ENCODE measurements at regions not wholly inside any gene's neighbourhood (a gene's known extent, or its start where the extent isn't known, plus 50 kb on each side); places are given as distances from the start of the nearest gene placed in this dataset.
"Not testable (repeated sequence)": the region's sequence is repeated elsewhere in the genome, so short reads cannot be mapped to it uniquely, and the experiment has no call there.

DNA sequence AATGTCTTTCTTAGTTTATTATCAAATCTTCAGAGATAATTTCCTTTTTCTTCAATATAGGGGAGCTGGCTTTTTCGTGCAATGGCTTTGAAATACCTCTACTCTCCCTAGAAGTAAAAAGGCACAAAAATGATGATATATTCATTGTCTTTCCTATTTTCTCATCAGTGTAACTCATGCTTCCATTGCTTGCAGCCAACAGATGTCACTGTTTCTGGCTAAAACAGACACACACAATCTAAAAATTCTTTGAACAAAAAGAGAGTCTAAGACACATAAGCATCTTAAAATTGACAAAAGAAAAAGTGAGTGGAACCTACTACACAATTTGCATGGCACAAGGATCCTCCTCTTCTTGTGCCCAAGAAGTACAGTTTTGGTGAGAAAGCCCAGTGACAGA lies 448.7 kb upstream of the VRK2 start:
- DNase-seq (ENCODE audit: low spot score), result no peak

DNA sequence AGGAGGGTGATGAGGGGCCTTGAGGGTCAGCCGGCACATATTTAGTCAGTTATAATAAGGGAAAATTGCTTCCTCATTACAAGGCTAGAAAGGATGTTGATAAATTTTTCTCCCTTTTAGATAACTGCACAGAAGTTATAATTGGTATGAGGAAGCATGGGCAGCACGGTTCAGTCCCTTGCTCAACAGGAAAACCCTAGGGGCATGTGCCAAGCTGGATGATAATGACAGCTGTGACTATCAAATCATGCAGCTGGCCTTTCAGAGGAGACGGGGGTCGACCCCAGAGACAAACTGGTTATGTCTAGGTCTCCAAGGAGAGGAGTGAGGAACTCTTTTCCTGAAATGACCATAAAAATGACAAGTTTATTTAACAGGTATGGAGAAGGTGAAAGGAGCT lies 448.1 kb upstream of the VRK2 start:
- no peak for DNase-seq (ENCODE audit: low spot score)

DNA sequence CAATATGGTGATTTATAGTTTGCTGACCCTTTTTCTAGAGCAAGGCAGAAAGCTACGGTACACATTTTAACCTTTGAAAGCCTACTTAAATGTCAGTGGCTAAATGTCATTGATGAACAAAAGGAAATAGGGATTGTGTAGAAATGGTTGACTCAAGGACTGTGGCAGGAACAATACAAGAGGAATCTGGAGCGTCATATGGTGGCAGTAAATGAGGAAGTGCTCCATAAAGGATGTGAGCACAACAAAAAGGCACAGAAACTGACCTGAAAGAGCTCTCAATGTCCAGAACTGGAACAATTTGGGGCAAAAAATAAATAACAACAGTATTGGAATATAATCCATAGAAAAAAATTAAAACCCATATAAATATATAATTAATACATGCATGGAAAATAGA lies 443.9 kb upstream of the VRK2 start:
- no peak for DNase-seq (ENCODE audit: low spot score)

DNA sequence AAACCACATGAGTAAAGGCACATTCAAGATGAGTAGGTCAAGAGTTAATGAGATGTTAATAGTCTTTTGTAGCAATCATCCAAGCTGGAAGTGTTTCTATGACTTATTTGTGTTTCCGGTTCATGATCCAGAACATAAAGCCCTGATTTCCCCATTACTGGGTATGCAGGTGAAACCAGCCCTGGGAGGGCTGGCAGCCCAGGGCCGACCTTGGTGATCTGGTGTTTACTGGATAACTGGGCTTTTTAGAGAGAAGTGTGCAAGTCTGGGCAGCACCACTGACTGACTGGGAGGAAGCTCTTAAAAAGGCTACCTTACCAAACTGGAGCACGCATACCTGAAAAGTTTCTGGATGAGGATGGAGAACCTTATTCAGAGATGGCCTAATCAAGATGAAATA lies 431.6 kb upstream of the VRK2 start:
- DNase-seq (ENCODE audit: low spot score), result no peak

DNA sequence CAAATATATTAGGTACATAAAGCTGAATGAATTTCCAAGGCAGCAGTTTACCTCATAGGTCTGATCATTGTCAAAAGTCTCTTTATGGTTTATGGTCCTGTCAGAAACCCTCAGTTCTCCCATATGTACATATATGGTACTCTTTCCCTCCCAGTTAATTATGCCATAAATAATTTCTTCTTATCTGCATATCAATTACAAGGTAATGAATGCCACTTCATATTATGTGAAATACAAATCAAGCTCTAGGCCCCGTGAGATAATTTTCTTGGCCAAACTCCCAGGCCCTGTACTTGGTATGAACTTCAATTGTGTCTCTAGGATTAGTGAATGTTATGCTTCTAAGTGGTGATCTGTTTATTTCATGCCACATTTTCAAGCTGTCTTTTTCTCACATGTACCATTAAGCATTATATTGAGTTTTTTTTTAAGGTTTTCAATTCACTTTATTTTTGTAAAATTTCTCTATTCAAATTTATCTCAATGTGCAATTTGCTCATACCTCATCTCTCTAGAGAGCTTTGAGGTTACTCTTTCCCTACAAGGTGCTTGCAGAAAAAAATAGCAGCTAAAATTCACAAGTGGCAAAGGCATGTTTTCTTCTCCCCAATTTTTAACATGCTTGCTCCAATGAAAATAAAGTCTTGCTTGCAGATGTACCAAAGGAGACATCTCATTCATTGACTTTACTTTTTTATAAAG lies 430.6 kb upstream of the VRK2 start:
- DNase-seq (ENCODE audit: low spot score), result no peak

DNA sequence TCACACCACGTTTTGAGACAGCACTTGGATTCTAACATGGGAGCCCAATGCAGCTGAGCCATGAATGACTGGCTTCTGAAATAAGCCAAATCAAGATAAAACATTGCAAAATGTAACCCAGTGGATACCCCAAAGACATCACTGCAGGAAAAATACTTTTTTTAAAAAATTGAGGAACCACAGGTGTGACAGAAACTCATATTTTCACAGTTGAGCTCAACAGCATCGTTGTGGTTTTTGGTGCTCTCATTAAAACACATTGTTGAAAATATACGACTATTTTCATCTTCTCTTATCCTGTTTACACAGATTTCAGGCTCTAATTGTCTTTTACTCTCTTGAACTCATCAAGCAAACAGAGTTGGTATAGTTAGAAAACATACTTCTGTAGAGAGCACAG lies 429.3 kb upstream of the VRK2 start:
- DNase-seq (ENCODE audit: low spot score), result no peak

DNA sequence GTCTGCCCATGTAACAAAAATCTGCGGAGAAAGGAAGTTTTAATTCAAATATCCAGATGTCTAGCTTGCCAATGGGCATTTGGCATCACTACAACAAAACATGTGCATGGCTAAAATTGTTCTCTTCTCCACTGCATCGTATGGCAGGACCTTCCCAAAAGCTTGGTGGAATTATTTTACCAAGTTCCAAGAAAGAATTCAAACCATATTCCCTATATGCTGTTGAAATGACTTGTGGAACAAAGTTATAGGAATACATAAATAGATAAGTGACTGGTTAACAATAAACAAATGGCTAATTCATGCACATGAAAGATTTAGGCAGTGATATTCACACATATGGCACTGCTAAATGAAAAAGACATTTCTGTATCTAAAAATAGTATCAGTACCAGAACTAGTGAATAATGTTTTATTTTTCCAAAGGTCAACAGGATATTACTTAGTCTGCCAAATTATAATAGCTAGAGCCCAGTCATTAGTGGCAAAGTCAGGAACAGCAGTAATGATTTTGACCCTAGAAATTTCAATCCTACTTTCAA lies 425.4 kb upstream of the VRK2 start:
- DNase-seq (ENCODE audit: low spot score), result no peak

DNA sequence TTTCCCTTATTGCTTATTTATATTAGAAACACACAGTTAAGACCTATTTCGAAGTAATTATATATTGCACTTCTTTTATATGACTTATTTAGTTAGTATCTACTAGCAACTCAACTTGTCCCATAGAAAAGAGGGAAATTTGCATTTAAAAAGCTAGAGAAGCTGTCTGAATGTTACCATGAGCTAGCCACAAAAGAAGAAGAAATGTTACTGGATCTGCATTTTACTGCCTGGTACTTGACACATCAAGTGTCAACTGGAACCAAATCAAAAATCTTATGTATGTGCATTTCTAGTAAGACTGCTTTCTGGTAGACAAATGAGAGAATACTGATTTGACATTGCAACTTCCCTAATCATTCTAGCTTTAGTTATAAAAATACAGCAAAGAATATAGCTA lies 424.6 kb upstream of the VRK2 start:
- no peak for DNase-seq (ENCODE audit: low spot score)

DNA sequence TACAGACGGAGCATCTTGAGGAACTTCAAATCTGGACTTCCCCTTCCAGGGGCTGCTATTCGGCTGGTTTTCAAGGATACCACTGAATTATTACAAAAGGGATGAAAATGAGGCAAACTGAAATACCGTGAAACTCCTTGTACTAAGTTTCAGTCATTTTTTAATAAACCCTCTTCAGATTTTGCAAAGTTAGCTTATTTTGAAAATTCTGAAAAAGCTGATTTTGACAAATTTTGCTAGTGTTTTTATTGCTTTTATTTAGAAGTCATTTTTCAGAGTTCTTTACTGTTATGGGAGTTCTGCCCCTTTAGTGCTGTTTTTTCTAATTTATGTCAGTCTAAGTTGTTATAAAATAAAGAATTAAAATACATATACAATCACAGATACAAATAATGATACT lies 390.4 kb upstream of the VRK2 start:
- DNase-seq (ENCODE audit: low spot score), result no peak

DNA sequence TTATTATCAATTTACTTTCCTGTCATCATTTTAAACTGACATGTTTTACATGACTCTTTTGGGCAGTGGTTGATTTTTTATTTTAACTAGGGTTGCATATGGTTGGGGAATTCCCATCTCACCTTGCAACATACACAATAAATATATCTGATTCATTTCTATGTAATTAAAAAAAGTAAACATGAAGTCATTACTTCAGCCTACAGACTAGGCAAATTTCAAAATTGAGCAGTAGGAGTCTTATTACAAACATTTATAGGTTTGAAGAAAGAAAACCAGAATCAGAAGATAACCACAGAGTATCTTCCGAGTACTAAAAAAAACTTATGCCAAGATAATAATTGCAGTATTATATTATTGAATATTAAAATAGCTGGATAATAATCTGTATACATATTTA lies 377.0 kb upstream of the VRK2 start:
- no peak for DNase-seq (ENCODE audit: low spot score)

DNA sequence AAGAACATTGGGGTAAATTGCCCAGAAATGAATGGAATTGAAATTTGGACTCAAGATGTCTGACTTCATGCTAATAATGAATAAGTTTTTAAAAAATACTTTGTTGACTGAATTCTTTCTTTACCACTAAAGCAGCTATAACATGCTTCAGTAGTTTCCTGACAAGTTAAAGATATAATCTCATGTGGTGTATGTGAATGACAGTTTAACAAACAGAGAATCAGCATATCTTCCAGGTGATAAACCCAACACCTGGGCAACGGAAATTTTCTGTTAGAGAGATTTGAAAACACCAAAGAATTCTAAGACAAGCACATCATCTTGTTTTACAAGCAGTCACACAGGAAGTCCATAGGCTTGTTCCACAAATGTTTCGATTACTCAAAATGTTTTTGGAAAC lies 372.6 kb upstream of the VRK2 start:
- no peak for DNase-seq (ENCODE audit: low spot score)

DNA sequence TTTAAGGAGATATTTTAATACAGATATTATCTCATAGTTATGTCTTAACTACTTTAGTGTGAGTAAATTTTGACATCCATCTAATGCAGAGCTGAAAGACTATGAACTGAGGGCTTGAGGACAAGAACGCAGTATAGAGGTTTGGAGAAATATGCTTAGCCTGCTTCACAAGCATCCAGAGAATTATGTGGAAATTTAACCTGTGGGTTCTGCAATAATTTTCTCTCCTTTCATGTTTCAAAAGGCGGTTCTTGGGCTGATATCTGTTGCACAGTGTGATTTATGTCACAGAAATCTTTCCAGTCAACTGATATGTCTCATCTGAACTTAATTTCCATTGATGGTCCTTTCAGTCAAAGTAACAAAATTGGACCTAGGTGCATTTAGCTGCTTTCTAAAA lies 371.9 kb upstream of the VRK2 start:
- no peak for DNase-seq (ENCODE audit: low spot score)

DNA sequence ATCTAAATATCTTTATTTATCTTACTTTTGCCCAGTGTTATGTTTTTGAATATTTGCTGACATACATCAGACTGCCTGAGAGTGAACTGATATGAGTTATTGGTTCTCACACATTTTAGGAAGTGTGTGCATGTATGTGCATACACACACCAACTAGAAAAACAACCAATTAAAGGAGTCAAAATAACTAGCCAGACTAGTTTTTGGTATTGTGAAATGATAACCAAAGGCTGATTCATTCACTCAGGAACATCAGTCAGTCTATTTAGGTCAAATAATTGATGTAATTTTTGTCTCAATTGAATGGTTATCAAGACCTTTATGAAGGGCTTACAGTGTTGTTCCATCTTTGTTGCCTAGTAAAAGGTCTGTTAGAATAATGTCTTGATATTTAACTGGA lies 369.3 kb upstream of the VRK2 start:
- DNase-seq (ENCODE audit: low spot score), result no peak

DNA sequence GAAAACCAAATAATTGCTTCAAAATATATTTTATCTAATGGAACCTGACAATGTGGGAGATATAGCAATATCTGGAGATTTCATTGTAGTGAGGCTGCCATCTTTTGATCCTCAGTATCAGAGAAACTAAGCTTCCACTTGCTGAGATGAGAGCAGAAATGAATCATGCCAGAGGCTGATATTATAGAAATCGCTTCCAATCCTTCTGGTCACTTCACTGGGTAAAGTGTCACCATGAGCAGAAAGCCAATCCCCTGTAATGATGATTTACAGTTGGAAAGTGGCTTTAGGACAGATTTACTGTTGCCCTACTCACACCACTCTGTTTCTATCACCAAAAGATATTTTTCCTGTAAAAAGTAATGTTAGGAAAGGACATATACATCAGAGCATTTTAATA lies 365.0 kb upstream of the VRK2 start:
- no peak for DNase-seq (ENCODE audit: low spot score)

DNA sequence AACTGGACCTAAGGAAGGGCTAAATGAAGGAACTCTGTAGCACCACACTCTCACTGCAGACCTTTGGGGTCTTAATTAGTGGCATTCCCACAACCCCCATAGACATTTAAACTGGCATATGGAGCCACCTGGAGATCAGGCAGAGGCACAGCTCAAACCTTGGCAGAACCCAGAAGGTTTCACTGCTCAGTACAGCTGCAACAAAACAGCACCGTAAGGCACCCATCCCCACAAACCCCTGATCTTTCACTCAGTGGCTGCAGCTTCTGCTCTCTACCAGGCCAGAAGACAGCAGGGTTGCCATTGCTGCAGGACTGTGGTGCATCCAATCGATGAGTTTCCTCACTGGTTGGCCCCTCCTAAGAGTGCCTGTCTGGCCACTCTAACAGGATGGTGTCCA lies 361.6 kb upstream of the VRK2 start:
- DNase-seq (ENCODE audit: low spot score), result no peak

DNA sequence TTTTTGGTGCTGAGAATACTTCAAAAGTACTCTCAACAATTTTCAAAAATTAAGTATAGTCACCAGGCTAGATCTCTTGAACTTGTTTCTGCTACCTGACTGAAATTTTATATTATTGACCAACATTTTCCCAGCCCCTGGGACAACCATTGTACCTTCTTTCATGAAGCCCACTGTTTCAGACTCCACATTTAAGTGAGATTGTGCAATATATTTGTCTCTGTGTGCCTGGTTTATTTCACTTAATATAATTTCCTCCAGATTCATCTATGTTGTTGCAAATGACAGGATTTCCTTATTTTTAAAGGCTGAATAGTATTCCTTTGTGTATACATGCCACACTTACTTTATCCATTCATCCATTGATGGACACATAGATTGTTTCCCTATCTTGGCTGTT lies 354.2 kb upstream of the VRK2 start:
- DNase-seq (ENCODE audit: low spot score), result no peak

DNA sequence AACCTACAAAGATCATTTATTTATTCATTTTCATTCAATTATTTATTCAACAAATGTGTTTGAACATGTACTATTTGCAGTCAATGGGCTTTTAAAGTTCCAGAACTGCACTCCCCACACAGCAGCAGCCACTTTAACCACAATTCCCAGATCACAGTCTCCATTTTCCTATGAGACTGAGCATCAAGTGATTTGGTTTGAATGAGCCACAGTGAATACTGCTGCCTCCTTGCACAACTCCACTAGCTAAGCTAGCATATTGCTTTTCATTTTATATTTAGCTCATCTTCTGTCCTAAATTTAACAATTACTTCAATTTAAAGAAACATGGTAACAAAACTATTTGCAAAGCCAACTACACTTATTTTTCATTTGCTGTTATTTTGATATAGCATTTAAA lies 353.4 kb upstream of the VRK2 start:
- no peak for DNase-seq (ENCODE audit: low spot score)

DNA sequence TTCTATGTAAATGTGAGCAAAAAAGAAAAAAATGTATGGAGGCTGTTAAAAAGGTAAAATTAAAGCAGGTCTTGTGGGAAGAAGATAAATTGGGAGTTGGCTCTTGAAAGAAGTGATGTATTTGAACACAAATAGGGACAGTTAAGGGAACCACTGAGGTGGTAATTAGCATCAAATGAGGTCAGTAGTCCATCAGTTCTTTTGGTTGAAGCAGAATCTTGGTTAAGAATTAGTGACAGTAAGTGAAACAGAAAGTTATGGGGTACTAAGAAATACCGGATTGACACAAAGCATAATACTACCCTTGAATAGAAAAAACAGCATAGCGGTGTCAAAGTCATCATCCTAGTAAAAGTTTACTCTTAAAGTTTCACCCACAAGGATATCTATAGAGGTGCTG lies 352.6 kb upstream of the VRK2 start:
- no peak for DNase-seq (ENCODE audit: low spot score)

DNA sequence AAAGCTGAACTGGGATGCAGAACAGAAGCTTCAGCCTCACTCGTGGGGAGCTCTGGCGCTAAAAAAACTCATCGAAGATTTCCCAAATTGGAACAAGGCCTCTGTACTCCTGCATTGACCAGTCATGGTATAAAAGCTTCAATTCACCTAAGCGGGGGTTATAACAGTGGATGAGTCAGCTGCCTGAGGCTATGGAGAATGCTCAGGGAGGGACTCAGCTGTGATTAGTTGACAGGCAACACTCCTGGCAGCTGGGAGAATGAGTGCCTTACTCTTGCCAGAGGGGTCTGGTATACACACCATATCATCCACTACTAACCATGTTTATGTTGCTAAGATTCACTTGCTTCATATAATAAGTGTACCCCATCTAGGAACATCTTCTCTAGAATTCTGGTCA lies 350.6 kb upstream of the VRK2 start:
- DNase-seq (ENCODE audit: low spot score), result no peak

DNA sequence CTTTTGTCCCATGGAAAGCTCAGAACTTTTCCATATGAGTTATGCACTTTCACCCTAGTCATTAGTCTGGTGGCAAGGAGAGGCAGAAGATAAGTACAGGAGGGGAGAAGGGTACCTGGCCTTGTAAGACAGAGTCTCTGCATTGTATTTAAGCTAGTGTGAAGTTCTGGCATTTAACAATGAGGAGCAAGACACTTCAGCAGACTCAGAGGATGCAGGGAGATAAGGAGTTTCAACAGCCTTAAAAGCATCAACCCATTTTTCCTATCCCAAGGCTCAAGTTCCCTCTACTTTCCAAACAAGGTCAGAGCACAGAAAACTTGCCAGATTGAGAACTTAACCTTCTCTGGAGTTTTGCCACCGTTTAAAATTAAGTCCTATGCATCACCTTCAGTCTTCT lies 348.2 kb upstream of the VRK2 start:
- no peak for DNase-seq (ENCODE audit: low spot score)

DNA sequence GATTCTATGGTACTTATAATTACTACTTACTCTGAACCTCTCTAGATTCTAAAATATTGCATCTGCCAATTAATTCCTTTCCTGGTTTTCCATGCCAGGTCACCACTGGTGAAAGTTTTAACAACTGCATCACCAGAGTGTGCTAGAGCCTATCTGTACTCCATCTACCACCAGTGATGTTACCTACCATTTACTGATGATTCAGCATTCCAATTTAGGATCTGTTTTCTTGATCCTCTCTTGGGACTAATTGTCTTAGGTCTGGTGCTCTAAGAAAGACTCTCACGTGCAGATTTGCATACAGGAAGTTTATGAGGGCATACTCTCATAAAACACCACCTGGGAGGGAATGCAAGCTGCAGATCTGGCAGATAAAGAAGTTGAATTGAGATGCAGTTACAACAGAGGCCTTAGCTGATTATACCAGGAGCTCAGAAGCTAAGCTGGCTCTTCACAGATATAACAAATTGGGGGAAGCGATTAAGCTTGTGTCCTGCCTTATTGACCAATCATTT lies 347.6 kb upstream of the VRK2 start:
- DNase-seq (ENCODE audit: low spot score), result no peak

DNA sequence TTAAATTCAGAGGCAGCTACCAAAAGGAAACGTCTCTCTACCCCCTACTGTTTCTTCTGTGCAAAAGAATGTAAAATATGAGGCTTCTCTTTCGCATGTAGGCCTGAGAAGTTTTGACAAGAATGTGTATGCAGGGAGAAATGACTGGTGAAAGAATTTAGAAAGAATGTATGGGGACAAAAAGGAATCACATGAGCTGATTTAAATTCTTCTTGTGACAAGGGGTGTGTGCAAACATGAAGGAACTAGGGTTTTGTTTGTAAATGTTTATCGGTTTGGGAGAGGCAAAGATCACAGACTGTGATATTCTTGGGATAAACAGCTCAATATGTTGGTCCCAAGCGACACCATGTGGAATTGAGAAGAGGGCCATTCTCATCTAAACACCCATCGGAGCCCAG lies 345.2 kb upstream of the VRK2 start:
- DNase-seq (ENCODE audit: low spot score), result no peak

DNA sequence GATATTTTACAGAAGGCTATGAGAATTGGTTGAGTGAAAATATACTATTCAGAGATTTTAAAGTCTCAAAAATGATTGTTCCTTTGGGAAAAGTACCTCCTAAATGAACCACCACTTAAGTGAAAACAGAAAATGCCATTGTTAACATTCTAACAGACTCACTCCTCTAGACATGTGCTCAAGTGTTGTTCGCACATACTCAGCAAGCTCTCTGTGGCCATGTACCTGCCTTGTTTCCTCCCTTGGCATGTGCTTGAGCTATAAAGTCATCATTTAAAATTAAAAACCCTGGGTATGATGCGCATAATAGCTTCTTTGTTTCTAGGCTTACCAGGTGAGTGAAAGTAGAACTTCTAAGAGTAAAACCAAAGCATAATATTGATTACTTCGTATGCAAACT lies 343.2 kb upstream of the VRK2 start:
- no peak for DNase-seq (ENCODE audit: low spot score)

DNA sequence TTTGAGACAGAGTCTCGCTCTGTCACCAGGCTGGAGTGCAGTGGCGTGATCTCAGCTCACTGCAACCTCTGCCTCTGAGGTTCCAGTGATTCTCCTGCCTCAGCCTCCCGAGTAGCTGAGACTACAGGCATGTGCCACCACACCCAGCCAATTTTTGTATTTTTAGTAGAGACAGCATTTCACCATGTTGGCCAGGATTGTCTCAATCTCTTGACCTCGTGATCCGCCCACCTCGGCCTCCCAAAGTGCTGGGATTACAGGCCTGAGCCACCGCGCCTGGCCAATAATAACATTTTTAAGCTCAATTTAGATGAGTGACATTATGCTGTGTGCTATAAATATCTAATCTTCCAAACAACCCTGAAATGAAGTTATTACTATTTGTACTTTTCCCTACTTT lies 338.8 kb upstream of the VRK2 start:
- not testable (repeated sequence) for DNase-seq (ENCODE audit: low spot score)

Measured in hematopoietic multipotent progenitor cell treated with erythropoietin and hydrocortisone succinate and interleukin-3 and kit ligand, for 17 days (in vitro differentiated cells).